ENCODE measurements at regions not wholly inside any gene's neighbourhood (a gene's known extent, or its start where the extent isn't known, plus 50 kb on each side); places are given as distances from the start of the nearest gene placed in this dataset.

DNA sequence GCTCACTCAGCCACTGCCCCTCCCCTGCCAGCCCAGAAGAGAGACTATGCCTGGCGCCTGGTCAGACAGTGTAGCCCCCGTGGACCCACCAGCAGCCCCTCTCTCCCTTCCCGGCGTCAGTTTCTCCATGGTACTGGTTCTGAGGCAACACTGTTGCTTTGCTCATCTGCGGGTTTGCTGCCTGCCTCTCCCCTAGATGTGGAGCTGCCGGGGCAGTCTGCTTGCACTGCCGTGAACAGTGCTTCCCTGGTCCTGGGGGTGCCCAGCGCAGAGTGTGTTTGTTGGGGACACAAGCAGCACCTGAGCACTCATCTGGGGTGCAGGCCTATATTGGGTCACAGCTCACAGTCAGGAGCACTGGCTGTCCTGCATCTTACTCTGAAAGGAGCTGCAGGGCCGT, 309.9 kb downstream of the NDUFA10 start:
- H3K4me1 ChIP-seq (ENCODE audit: control extremely low read depth in 1 of 4, control insufficient read depth in 4 of 4, insufficient read depth in 4 of 4, low read length in 3 of 4) = no peaks in the 10 kb centered on the region
- no peak overlapping the region for H3K4me3 ChIP-seq (ENCODE audit: control insufficient read depth in 1 of 7, extremely low read depth in 1 of 7, insufficient read depth in 4 of 7, low read depth in 2 of 7, low read length in 6 of 7)
- peaks cover 0 to 25% (median 6%) of the 10 kb centered on the region in 5 experiments for H3K9me3 ChIP-seq (ENCODE audit: control extremely low read depth in 1 of 5, control insufficient read depth in 4 of 5, insufficient read depth in 2 of 5, low read depth in 1 of 5, low read length in 4 of 5)
- H3K27me3 ChIP-seq (replicated peaks in 2 of 5; ENCODE audit: control insufficient read depth in 4 of 5, insufficient read depth in 5 of 5, low read length in 4 of 5) = no peaks in the 10 kb centered on the region
- DNase-seq = no peak
- H3K36me3 ChIP-seq (ENCODE audit: control insufficient read depth in 4 of 4, insufficient read depth in 4 of 4, low read length in 3 of 4) = no peaks in the 10 kb centered on the region
- 83% methylated on average over 9 of the region's 9 CpGs for WGBS (ENCODE audit: insufficient coverage)
- ChIA-PET POLR2A (no interaction called here), CTCF (no interaction called here)
- no peak overlapping the region for H3K27ac ChIP-seq (ENCODE audit: insufficient read depth in 1 of 2, low read depth in 1 of 2, low read length in 2 of 2, poor library complexity in 1 of 2, severe bottlenecking in 2 of 2)

DNA sequence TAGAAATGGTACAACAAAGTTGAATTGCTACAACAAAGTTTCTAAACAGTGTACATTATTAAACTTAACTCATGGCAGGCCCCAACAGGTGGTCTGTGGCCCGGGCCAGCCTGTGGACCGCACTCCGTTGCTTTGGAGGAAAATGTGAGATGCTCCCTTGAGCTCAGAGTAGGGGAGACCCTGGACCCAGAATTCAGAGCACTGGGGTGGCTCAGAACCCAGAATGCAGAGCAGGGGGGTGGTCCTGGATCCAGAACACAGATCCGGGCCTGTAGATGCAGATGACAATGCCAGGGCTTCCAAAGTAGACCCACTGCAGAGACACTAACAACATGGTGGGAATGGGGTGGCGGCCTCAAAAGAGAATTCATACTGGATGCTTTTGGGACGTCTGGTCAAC, 311.0 kb downstream of the NDUFA10 start:
- ChIA-PET CTCF (no interaction called here), POLR2A (no interaction called here)
- no peak overlapping the region for H3K4me3 ChIP-seq (ENCODE audit: control insufficient read depth in 1 of 7, extremely low read depth in 1 of 7, insufficient read depth in 4 of 7, low read depth in 2 of 7, low read length in 6 of 7)
- H3K9me3 ChIP-seq (ENCODE audit: control extremely low read depth in 1 of 5, control insufficient read depth in 4 of 5, insufficient read depth in 2 of 5, low read depth in 1 of 5, low read length in 4 of 5) = peaks cover 0 to 25% (median 6%) of the 10 kb centered on the region in 5 experiments
- no peaks in the 10 kb centered on the region for H3K4me1 ChIP-seq (ENCODE audit: control extremely low read depth in 1 of 4, control insufficient read depth in 4 of 4, insufficient read depth in 4 of 4, low read length in 3 of 4)
- no peaks in the 10 kb centered on the region for H3K36me3 ChIP-seq (ENCODE audit: control insufficient read depth in 4 of 4, insufficient read depth in 4 of 4, low read length in 3 of 4)
- no peak for DNase-seq
- no peak overlapping the region for H3K27ac ChIP-seq (ENCODE audit: insufficient read depth in 1 of 2, low read depth in 1 of 2, low read length in 2 of 2, poor library complexity in 1 of 2, severe bottlenecking in 2 of 2)
- WGBS (ENCODE audit: insufficient coverage) = 68% methylated on average over 4 of the region's 6 CpGs
- peaks cover 0 to 4% (median 0%) of the 10 kb centered on the region in 5 experiments for H3K27me3 ChIP-seq (replicated peaks in 2 of 5; ENCODE audit: control insufficient read depth in 4 of 5, insufficient read depth in 5 of 5, low read length in 4 of 5)

DNA sequence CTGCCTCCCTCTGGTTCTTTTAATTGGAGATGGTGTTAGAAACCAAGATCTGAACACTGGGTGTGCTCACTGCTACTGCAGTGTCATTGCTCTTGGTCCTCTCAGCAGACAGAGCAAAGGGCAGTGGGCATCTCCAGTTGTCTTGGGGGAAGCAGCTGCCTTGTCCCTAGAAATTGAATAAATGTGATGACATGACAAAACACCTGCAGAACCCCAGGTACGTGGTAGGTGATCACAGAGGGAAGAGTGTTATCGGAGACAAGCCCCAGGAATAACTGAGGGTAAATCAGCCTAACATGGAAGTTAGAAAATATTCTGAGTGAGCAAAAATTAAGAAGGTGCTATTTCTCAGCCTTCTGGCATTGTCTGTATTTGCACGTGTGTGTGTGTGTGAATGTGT, 311.9 kb upstream of the HDAC4 start:
- Histone ChIP-seq H3K4me3 (ENCODE audit: control insufficient read depth in 1 of 7, extremely low read depth in 1 of 7, insufficient read depth in 4 of 7, low read depth in 2 of 7, low read length in 6 of 7) (no peak overlapping the region), H3K36me3 (ENCODE audit: control insufficient read depth in 4 of 4, insufficient read depth in 4 of 4, low read length in 3 of 4) (no peaks in the 10 kb centered on the region), H3K27ac (ENCODE audit: insufficient read depth in 1 of 2, low read depth in 1 of 2, low read length in 2 of 2, poor library complexity in 1 of 2, severe bottlenecking in 2 of 2) (no peak overlapping the region), H3K4me1 (ENCODE audit: control extremely low read depth in 1 of 4, control insufficient read depth in 4 of 4, insufficient read depth in 4 of 4, low read length in 3 of 4) (no peaks in the 10 kb centered on the region), H3K27me3 (replicated peaks in 2 of 5; ENCODE audit: control insufficient read depth in 4 of 5, insufficient read depth in 5 of 5, low read length in 4 of 5) (peaks cover 0 to 4% (median 0%) of the 10 kb centered on the region in 5 experiments), H3K9me3 (ENCODE audit: control extremely low read depth in 1 of 5, control insufficient read depth in 4 of 5, insufficient read depth in 2 of 5, low read depth in 1 of 5, low read length in 4 of 5) (peaks cover 0 to 25% (median 6%) of the 10 kb centered on the region in 5 experiments)
- WGBS (ENCODE audit: insufficient coverage) = 100% methylated on average over 3 of the region's 3 CpGs
- no peak for DNase-seq
- CTCF ChIA-PET = no interaction called here
- POLR2A ChIA-PET = no interaction called here

DNA sequence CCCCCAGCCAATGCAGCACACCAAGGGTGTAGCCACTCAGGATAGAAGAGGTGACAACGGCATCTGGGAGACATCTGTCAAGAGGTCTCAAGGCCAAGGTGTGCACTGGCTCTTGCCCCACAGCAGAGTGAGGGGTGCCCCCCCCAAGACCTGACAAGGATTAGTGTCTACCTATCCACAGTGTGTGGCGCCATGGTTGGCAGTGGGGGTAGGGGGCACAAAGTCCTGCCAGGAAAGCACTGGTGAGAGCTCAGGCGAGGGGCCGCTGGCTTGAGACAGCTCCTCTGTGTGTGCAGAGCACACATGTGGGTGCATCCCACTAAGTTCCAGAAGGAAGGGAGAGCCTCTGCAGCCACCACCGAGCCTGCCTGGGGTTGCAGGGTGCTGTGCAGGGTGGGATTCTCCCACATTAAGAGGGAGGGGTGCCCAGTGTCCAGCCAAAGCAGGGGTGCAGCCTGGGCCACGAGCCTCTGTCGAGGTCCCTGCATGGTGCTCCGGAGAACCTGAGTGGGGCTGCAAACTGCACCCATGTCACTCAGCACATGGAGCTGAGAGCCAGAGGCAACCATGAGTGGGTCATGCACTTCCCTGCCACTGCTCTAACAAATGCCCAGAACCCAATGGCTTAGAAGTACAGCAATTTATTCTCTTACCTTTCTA, 311.2 kb upstream of the HDAC4 start:
- DNase-seq = no peak
- POLR2A ChIA-PET = no interaction called here
- H3K4me3 ChIP-seq (ENCODE audit: control insufficient read depth in 1 of 7, extremely low read depth in 1 of 7, insufficient read depth in 4 of 7, low read depth in 2 of 7, low read length in 6 of 7) = no peak overlapping the region

DNA sequence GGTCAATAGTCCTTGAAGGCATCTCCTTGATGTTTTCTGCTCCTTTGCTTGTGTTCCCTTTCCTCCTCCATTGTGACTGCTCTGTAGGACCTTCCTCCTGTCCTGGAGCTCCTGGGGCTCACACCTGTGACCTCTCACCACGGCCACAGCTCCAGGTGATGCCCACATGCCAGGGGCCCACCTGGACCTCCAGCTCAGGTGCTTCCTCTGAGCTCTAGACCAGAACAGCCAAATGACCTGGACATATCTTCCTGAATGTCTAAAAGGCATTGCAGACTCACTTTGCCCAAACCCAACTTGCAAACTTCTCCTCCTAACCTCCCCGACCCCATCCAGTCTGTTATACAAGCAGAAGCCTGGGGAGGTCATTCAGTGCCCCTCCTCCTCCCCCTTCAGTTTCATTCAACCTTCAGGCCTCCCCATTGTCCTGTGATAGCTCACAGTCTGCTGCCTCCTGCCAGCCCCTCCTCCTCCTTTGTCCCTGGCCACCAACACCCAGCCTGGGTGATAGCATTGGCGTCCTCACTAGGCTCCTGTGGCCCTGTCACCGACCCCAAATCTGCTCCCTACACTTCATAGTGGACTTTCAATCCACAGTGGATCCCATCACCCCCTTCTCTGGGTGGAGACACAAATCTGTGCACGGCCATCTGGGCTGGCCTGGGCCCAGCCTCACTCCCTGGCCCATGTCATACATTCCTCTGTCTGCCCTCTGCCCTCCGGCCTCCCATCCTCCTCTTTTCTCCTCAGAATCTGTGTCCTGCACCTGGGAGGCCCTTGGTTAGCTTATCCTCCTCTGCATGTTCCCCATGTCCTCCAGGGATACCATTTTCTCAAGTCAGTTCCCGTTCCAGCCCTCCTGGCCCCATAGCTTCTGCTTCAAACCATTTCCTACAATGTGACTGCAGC, 310.4 kb upstream of the HDAC4 start:
- peaks cover 0 to 25% (median 6%) of the 10 kb centered on the region in 5 experiments for H3K9me3 ChIP-seq (ENCODE audit: control extremely low read depth in 1 of 5, control insufficient read depth in 4 of 5, insufficient read depth in 2 of 5, low read depth in 1 of 5, low read length in 4 of 5)
- H3K27ac ChIP-seq (ENCODE audit: insufficient read depth in 1 of 2, low read depth in 1 of 2, low read length in 2 of 2, poor library complexity in 1 of 2, severe bottlenecking in 2 of 2) = no peak overlapping the region
- CTCF ChIA-PET = no interaction called here
- no peak overlapping the region for H3K4me3 ChIP-seq (ENCODE audit: control insufficient read depth in 1 of 7, extremely low read depth in 1 of 7, insufficient read depth in 4 of 7, low read depth in 2 of 7, low read length in 6 of 7)
- 67% methylated on average over 7 of the region's 7 CpGs for WGBS (ENCODE audit: insufficient coverage)
- no peaks in the 10 kb centered on the region for H3K36me3 ChIP-seq (ENCODE audit: control insufficient read depth in 4 of 4, insufficient read depth in 4 of 4, low read length in 3 of 4)
- no peak for DNase-seq
- POLR2A ChIA-PET = no interaction called here
- peaks cover 0 to 8% (median 0%) of the 10 kb centered on the region in 5 experiments for H3K27me3 ChIP-seq (replicated peaks in 2 of 5; ENCODE audit: control insufficient read depth in 4 of 5, insufficient read depth in 5 of 5, low read length in 4 of 5)
- H3K4me1 ChIP-seq (ENCODE audit: control extremely low read depth in 1 of 4, control insufficient read depth in 4 of 4, insufficient read depth in 4 of 4, low read length in 3 of 4) = no peaks in the 10 kb centered on the region

More for the DNA sequence above, 311.2 kb upstream of the HDAC4 start:
- Histone ChIP-seq H3K27me3 (replicated peaks in 2 of 5; ENCODE audit: control insufficient read depth in 4 of 5, insufficient read depth in 5 of 5, low read length in 4 of 5) (peaks cover 0 to 4% (median 0%) of the 10 kb centered on the region in 5 experiments), H3K9me3 (ENCODE audit: control extremely low read depth in 1 of 5, control insufficient read depth in 4 of 5, insufficient read depth in 2 of 5, low read depth in 1 of 5, low read length in 4 of 5) (peaks cover 0 to 25% (median 6%) of the 10 kb centered on the region in 5 experiments), H3K27ac (ENCODE audit: insufficient read depth in 1 of 2, low read depth in 1 of 2, low read length in 2 of 2, poor library complexity in 1 of 2, severe bottlenecking in 2 of 2) (no peak overlapping the region), H3K36me3 (ENCODE audit: control insufficient read depth in 4 of 4, insufficient read depth in 4 of 4, low read length in 3 of 4) (no peaks in the 10 kb centered on the region), H3K4me1 (ENCODE audit: control extremely low read depth in 1 of 4, control insufficient read depth in 4 of 4, insufficient read depth in 4 of 4, low read length in 3 of 4) (no peaks in the 10 kb centered on the region)
- CTCF ChIA-PET = no interaction called here
- WGBS (ENCODE audit: insufficient coverage) = 97% methylated on average over 7 of the region's 8 CpGs

DNA sequence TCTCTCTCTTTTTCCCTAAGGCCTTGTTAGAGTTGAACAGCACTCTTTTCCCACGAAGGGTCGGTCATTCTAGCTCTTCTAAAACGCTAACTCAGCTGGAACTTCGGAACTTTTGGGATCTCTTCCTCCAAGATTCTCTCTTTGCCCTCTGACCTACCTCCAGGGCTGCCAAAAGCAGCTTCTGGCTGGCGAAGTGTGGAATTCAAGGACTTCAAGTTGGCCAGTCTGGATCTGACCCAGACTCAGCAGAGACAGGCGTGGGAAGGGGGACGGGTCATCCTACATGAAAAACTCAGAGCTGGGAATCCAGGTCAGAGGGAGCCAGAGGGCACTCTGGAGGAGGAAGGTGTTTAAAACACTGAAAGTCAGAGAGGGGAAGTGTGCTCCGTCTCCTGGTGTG, 305.5 kb upstream of the HDAC4 start:
- no peaks in the 10 kb centered on the region for H3K4me1 ChIP-seq (ENCODE audit: control extremely low read depth in 1 of 4, control insufficient read depth in 4 of 4, insufficient read depth in 4 of 4, low read length in 3 of 4)
- no peak for DNase-seq
- peaks cover 1 to 11% (median 3%) of the 10 kb centered on the region in 5 experiments for H3K9me3 ChIP-seq (ENCODE audit: control extremely low read depth in 1 of 5, control insufficient read depth in 4 of 5, insufficient read depth in 2 of 5, low read depth in 1 of 5, low read length in 4 of 5)
- ChIA-PET POLR2A (no interaction called here), CTCF (no interaction called here)
- no peak overlapping the region for H3K4me3 ChIP-seq (ENCODE audit: control insufficient read depth in 1 of 7, extremely low read depth in 1 of 7, insufficient read depth in 4 of 7, low read depth in 2 of 7, low read length in 6 of 7)
- 80% methylated on average over 6 of the region's 8 CpGs for WGBS (ENCODE audit: insufficient coverage)
- H3K36me3 ChIP-seq (ENCODE audit: control insufficient read depth in 4 of 4, insufficient read depth in 4 of 4, low read length in 3 of 4) = no peaks in the 10 kb centered on the region
- peaks cover 0 to 11% (median 0%) of the 10 kb centered on the region in 5 experiments for H3K27me3 ChIP-seq (replicated peaks in 2 of 5; ENCODE audit: control insufficient read depth in 4 of 5, insufficient read depth in 5 of 5, low read length in 4 of 5)
- H3K27ac ChIP-seq (ENCODE audit: insufficient read depth in 1 of 2, low read depth in 1 of 2, low read length in 2 of 2, poor library complexity in 1 of 2, severe bottlenecking in 2 of 2) = no peak overlapping the region

DNA sequence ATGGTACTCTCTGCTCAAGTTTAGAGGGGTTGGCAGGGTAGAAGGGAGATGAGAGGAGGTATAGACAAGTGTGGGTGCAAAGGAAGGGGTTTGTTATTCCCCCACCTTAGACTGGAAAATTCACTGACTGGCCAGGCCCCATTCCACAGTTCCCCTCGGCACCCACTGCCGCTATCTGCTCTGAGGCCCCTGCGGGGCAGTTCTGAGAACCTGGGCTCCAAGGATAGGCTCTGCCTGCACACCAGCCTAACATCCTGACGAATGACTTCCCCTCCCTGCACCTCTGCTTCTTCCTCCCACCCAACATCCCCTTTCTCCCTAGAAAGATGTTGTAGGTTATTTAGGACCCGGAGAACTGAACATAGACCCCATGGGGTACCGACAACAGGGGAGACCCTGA, 303.9 kb upstream of the HDAC4 start:
- H3K4me1 ChIP-seq (ENCODE audit: control extremely low read depth in 1 of 4, control insufficient read depth in 4 of 4, insufficient read depth in 4 of 4, low read length in 3 of 4) = no peaks in the 10 kb centered on the region
- WGBS (ENCODE audit: insufficient coverage) = 80% methylated on average over 3 of the region's 6 CpGs
- peaks cover 0 to 10% (median 0%) of the 10 kb centered on the region in 5 experiments for H3K27me3 ChIP-seq (replicated peaks in 2 of 5; ENCODE audit: control insufficient read depth in 4 of 5, insufficient read depth in 5 of 5, low read length in 4 of 5)

More for the DNA sequence above, 303.9 kb upstream of the HDAC4 start:
- Histone ChIP-seq H3K4me3 (ENCODE audit: control insufficient read depth in 1 of 7, extremely low read depth in 1 of 7, insufficient read depth in 4 of 7, low read depth in 2 of 7, low read length in 6 of 7) (no peak overlapping the region), H3K36me3 (ENCODE audit: control insufficient read depth in 4 of 4, insufficient read depth in 4 of 4, low read length in 3 of 4) (no peaks in the 10 kb centered on the region), H3K27ac (ENCODE audit: insufficient read depth in 1 of 2, low read depth in 1 of 2, low read length in 2 of 2, poor library complexity in 1 of 2, severe bottlenecking in 2 of 2) (no peak overlapping the region), H3K9me3 (ENCODE audit: control extremely low read depth in 1 of 5, control insufficient read depth in 4 of 5, insufficient read depth in 2 of 5, low read depth in 1 of 5, low read length in 4 of 5) (peaks cover 1 to 7% (median 3%) of the 10 kb centered on the region in 5 experiments)
- POLR2A ChIA-PET = no interaction called here
- CTCF ChIA-PET = no interaction called here
- DNase-seq = no peak
